Neural progenitor cell (in vitro differentiated cells): ENCODE measurements at regions not wholly inside any gene's neighbourhood (a gene's known extent, or its start where the extent isn't known, plus 50 kb on each side); places are given as distances from the start of the nearest gene placed in this dataset.

ENCODE experiments used
- CTCF ChIP-seq: fragments of 200-600 bp; sonication (generic); IDR thresholded peaks from 2 replicates; pipeline ENCODE4 v1.5.1; 2017; ENCODE audit warnings: antibody characterized with exemption, mild to moderate bottlenecking
- EZH2 ChIP-seq: fragments of 200-600 bp; sonication (generic); IDR thresholded peaks from 2 replicates; pipeline ENCODE4 v1.6.1; 2017; ENCODE audit warnings: antibody characterized with exemption, mild to moderate bottlenecking, moderate library complexity

- no peak for TF ChIP-seq CTCF
- no peak for TF ChIP-seq EZH2
Measured at GRCh38 chr4:10354746-10355145, 102.5 kb downstream of the ZNF518B start.
